ENCODE measurements at regions not wholly inside any gene's neighbourhood (a gene's known extent, or its start where the extent isn't known, plus 50 kb on each side); places are given as distances from the start of the nearest gene placed in this dataset.

DNA sequence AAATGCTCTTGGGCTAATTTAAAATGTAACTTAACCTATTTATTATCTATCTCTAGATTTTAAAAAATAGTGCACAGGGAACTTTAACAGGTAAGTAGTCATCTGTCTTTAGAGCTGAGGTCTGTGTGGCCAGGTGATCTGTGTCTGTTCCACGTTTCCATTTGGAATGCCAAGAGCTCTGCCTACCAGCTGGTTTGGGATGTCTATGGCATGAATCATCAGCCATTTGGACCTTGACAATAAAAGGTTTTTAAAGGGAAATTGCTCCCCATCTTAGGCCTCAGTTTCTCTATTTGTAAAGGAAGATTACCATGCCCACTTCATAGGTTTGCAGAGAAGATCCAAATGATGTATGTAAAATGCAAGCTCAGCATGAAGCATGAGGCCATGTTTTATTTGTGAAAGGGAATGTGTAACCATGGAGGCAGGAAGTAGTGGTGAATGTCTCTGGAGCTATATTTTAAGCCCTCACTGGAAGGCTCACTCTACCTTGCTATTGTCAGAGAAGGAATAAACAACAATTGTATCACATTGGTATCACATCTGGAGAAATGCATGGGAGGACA lies 548.1 kb upstream of the LMCD1 start:
- no peak for DNase-seq (ENCODE audit: low spot score in 2 of 2)
- ATAC-seq: no peak
- Mint-ChIP-seq H3K9me3 (no peaks in the 10 kb centered on the region), H3K27ac (no peak overlapping the region), H3K36me3 (no peaks in the 10 kb centered on the region)

DNA sequence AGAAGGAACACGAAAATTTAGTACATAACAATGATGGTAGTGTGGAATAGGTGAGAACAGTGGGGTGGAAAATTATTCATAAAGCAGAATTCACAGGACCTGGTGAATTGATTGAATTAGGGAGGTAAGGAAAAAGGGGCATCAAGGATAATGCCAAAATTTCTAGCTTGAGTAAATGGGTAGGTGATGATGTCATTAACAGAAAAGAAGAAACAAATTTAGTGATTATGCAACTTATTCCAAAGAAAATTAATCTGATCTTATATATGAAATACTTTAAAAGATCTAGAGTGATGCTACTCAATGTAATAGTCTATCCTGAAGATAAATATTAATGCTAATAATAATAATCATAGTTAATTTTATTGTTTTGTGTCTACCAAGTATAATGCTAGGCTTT lies 544.6 kb upstream of the LMCD1 start:
- H3K36me3 Mint-ChIP-seq: no peaks in the 10 kb centered on the region
- no peak for DNase-seq (ENCODE audit: low spot score in 2 of 2)
- H3K9me3 Mint-ChIP-seq: peaks cover 0 to 5% of the 10 kb centered on the region in 2 donors
- ATAC-seq: no peak
- H3K27ac Mint-ChIP-seq: no peak overlapping the region

DNA sequence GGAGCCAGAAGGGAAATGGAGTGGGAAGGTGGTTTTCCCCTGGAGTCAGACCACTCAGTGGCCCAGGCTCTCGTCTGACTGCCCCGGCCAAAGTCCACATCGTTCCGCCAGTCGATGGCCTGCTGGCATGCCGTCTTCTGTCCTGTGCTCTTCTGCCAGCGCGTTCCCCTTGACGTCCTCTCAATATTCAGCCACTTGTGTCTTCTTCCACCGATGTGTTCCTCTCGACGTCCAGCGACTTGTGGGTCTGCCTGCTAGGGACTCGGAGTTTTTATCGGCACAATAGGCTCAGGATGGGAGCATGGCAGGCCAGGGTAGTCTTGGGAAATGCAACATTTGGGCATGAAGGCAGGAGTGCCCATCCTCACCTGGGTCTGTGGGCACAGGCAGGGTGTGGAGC lies 542.5 kb upstream of the LMCD1 start:
- H3K27ac Mint-ChIP-seq: no peak overlapping the region
- no peak for DNase-seq (ENCODE audit: low spot score in 2 of 2)
- peaks cover 0 to 5% of the 10 kb centered on the region in 2 donors for H3K9me3 Mint-ChIP-seq

DNA sequence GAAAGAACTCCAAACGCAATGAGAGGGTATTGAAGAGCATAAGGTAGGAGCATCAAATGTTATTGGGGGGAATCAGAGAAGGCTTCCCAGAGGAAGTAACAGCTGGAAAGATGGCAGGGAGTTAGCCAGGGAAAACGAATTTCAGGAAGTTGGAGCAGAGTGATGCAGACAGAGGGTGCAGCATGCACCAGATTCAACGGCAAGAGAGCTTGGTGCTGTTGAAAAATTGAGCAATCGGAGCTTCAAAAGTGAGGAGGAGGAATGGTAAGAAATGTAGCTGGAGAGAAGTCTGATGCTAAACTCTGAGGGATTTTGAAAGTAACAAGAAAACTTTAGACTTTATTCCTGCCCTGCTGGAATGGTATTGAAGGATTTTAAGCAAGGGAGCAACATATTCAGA lies 541.0 kb upstream of the LMCD1 start:
- Mint-ChIP-seq H3K27ac (no peak overlapping the region), H3K36me3 (no peaks in the 10 kb centered on the region), H3K9me3 (peaks cover 0 to 5% of the 10 kb centered on the region in 2 donors)
- no peak for ATAC-seq
- no peak for DNase-seq (ENCODE audit: low spot score in 2 of 2)

More for the DNA sequence above, 542.5 kb upstream of the LMCD1 start:
- H3K36me3 Mint-ChIP-seq: no peaks in the 10 kb centered on the region
- ATAC-seq: no peak

- Mint-ChIP-seq H3K36me3 (no peaks in the 10 kb centered on the region), H3K9me3 (peaks cover 0 to 5% of the 10 kb centered on the region in 2 donors), H3K27ac (no peak overlapping the region)
- DNase-seq (ENCODE audit: low spot score in 2 of 2): no peak
- ATAC-seq: no peak
Measured at GRCh38 chr3:7962301-7962700, 539.3 kb upstream of the LMCD1 start.

GRCh38 chr3:7964899-7965298 lies 536.7 kb upstream of the LMCD1 start:
- peaks cover 3 to 5% of the 10 kb centered on the region in 2 donors for H3K9me3 Mint-ChIP-seq
- ATAC-seq: no peak

GRCh38 chr3:7973006-7973405 lies 528.6 kb upstream of the LMCD1 start:
- no peak for ATAC-seq
- DNase-seq (ENCODE audit: low spot score in 2 of 2): no peak
- H3K27ac Mint-ChIP-seq: no peak overlapping the region
- H3K36me3 Mint-ChIP-seq: no peaks in the 10 kb centered on the region
- H3K9me3 Mint-ChIP-seq: peaks cover 0 to 10% of the 10 kb centered on the region in 2 donors

More at GRCh38 chr3:7964899-7965298, 536.7 kb upstream of the LMCD1 start:
- no peaks in the 10 kb centered on the region for H3K36me3 Mint-ChIP-seq
- DNase-seq (ENCODE audit: low spot score in 2 of 2): no peak
- no peak overlapping the region for H3K27ac Mint-ChIP-seq

GRCh38 chr3:7977245-7978086 lies 524.2 kb upstream of the LMCD1 start:
- DNase-seq (ENCODE audit: low spot score in 2 of 2): no peak
- Mint-ChIP-seq H3K27ac (no peak overlapping the region), H3K9me3 (no peaks in the 10 kb centered on the region), H3K36me3 (no peaks in the 10 kb centered on the region)
- no peak for ATAC-seq

GRCh38 chr3:7978087-7978422 lies 523.6 kb upstream of the LMCD1 start:
- no peak for ATAC-seq
- Mint-ChIP-seq H3K9me3 (no peaks in the 10 kb centered on the region), H3K36me3 (no peaks in the 10 kb centered on the region), H3K27ac (no peak overlapping the region)
- DNase-seq (ENCODE audit: low spot score in 2 of 2): no peak

DNA sequence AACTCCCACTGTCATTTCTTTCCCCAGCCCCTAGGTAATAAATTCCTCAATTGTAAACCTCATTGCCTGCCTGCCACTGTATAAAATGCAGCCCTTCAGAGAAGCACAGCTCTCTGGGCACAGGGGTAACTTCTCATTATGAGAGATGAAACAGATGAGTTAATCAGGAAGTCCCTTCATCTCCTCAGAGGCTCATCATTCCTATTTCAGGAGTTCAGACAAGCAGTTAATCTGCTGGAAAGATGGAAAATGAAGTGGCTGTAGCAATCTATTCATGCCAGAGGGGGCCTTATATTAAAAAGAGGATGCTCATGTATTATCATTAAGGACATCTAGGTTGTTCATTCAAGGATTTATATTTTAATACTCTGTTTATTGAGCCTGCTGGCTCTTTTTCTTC lies 519.5 kb upstream of the LMCD1 start:
- DNase-seq (ENCODE audit: low spot score in 2 of 2): no peak
- no peaks in the 10 kb centered on the region for H3K36me3 Mint-ChIP-seq
- H3K27ac Mint-ChIP-seq: no peak overlapping the region
- no peak for ATAC-seq
- peaks cover 5 to 9% of the 10 kb centered on the region in 2 donors for H3K9me3 Mint-ChIP-seq

DNA sequence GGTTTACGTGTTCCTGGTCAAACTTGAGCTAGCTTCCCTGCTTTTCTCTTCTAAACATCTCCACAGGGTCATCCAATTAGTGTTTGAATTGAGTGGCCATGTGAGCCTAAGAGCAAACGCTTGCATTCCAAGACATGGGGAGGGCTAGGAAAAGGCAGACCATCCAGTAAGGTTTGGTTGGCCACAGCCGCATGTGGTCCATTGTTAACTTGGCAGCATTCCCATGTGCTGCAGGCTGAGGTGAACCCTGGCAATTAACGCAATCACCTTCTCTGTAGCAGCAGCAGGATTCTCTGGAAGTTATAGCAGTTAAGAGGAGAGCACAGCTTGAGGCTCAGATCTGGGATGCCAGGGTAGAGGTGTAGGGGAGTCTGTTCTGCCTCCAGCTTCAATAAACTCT lies 502.2 kb upstream of the LMCD1 start:
- H3K36me3 Mint-ChIP-seq: no peaks in the 10 kb centered on the region
- peaks cover 0 to 8% of the 10 kb centered on the region in 2 donors for H3K9me3 Mint-ChIP-seq
- no peak for DNase-seq (ENCODE audit: low spot score in 2 of 2)

GRCh38 chr3:8001307-8001706 lies 500.3 kb upstream of the LMCD1 start:
- H3K27ac Mint-ChIP-seq: no peak overlapping the region

More for the DNA sequence above, 502.2 kb upstream of the LMCD1 start:
- H3K27ac Mint-ChIP-seq: no peak overlapping the region
- no peak for ATAC-seq

GRCh38 chr3:8001712-8002111 lies 499.9 kb upstream of the LMCD1 start:
- Mint-ChIP-seq H3K27ac (no peak overlapping the region), H3K36me3 (no peaks in the 10 kb centered on the region), H3K9me3 (peaks cover 0 to 8% of the 10 kb centered on the region in 2 donors)
- ATAC-seq: no peak
- DNase-seq (ENCODE audit: low spot score in 2 of 2): no peak

More at GRCh38 chr3:8001307-8001706, 500.3 kb upstream of the LMCD1 start:
- Mint-ChIP-seq H3K9me3 (peaks cover 0 to 8% of the 10 kb centered on the region in 2 donors), H3K36me3 (no peaks in the 10 kb centered on the region)
- DNase-seq (ENCODE audit: low spot score in 2 of 2): no peak
- no peak for ATAC-seq

DNA sequence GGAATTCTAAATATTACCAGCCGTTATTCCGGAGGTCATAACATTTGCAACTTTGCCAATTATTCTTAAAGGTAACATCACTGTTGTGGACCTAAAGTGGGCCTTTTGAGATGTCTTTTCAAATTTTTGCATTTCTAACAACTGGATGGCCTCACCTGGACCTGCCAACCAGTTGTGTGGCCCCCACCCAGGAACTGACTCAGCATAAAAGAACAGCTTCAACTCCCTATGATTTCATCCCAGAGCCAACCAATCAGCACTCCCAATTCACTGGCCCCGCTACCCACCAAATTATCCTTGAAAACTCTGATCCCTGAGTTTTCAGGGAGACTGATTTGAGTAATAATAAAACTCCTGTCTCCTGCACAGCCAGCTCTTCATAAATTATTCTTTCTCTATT lies 489.7 kb upstream of the LMCD1 start:
- ATAC-seq (no peak), DNase-seq (ENCODE audit: low spot score in 2 of 2) (no peak)
- Mint-ChIP-seq H3K27ac (no peak overlapping the region), H3K36me3 (peaks cover 4 to 6% of the 10 kb centered on the region in 2 donors), H3K9me3 (peaks cover 4 to 7% of the 10 kb centered on the region in 2 donors)

GRCh38 chr3:8020047-8020841 lies 481.4 kb upstream of the LMCD1 start:
- Mint-ChIP-seq H3K27ac (no peak overlapping the region), H3K9me3 (peaks cover 0 to 14% of the 10 kb centered on the region in 2 donors), H3K36me3 (peaks cover 10 to 21% of the 10 kb centered on the region in 2 donors)
- ATAC-seq (no peak), DNase-seq (ENCODE audit: low spot score in 2 of 2) (no peak)

DNA sequence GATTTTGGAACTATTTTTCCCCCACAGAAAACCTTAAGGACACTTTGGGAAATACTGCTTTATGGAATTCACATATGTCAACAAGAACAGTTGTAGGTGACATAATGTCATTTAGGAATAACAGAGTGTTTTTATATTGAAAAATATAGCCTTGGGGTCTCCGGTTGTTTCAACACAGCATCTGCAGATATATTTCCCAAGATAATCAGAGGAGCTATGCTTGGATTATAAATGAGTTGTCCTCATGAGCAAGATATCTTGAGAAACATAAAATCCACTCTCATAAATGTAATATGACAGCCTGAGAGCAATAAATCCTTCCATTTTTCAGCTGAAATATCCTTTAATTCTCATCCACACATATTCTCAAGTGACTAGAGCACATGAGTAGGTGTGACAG lies 473.7 kb upstream of the LMCD1 start:
- H3K36me3 Mint-ChIP-seq: no peaks in the 10 kb centered on the region
- ATAC-seq (no peak), DNase-seq (ENCODE audit: low spot score in 2 of 2) (no peak)
- peaks cover 0 to 5% of the 10 kb centered on the region in 2 donors for H3K9me3 Mint-ChIP-seq
- no peak overlapping the region for H3K27ac Mint-ChIP-seq

DNA sequence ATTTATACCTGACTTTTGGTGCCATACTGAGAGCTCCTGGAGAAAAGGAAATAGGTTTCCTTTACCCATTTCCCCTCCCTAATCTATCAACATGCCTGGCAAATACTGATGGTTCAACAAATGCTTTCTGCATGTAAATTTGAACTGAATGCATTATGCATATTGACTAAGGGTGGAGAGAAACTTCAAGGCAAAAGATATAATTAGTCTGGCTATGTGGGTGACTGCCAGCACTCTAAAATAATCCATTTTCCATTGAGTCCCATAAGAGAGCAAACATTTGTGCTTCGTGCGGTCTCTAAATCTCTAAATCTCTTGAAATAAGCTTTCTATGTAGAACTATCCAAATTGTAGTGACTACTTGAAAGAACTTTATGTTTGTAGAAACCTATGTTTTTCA lies 451.3 kb upstream of the LMCD1 start:
- Mint-ChIP-seq H3K36me3 (no peaks in the 10 kb centered on the region), H3K9me3 (peaks cover 6 to 11% of the 10 kb centered on the region in 2 donors), H3K27ac (no peak overlapping the region)
- DNase-seq (ENCODE audit: low spot score in 2 of 2) (no peak), ATAC-seq (no peak)

Data from activated naive CD4-positive, alpha-beta T cell treated with anti-CD3 and anti-CD28 coated beads, Interleukin-2, amount 50 U/mL, for 72 hours (primary cell).